KMS-11 (cell line): ENCODE measurements at regions not wholly inside any gene's neighbourhood (a gene's known extent, or its start where the extent isn't known, plus 50 kb on each side); places are given as distances from the start of the nearest gene placed in this dataset.

Source experiments
- H2AFZ ChIP-seq: fragments of 200-600 bp; sonication (generic); 2 replicates; pipeline ENCODE4 v1.6.1; 2016; ENCODE audit warnings: antibody characterized with exemption, mixed run types, low read depth
- H3K27ac ChIP-seq: fragments of 200-600 bp; sonication (generic); 2 replicates; pipeline ENCODE4 v1.6.1; 2016; ENCODE audit warnings: mild to moderate bottlenecking, mixed run types
- H3K27me3 ChIP-seq: fragments of 200-600 bp; sonication (generic); 2 replicates; pipeline ENCODE4 v1.6.1; 2017; ENCODE audit warnings: mild to moderate bottlenecking, low read depth, mixed run types, moderate library complexity; ENCODE audit not compliant: insufficient read depth
- H3K36me3 ChIP-seq: fragments of 200-600 bp; sonication (generic); 2 replicates; pipeline ENCODE4 v1.6.1; 2017; ENCODE audit warnings: mild to moderate bottlenecking, mixed run types; ENCODE audit not compliant: insufficient read depth
- H3K4me1 ChIP-seq: fragments of 200-600 bp; sonication (generic); 2 replicates; pipeline ENCODE4 v1.6.1; 2016; ENCODE audit warnings: mild to moderate bottlenecking, low read depth, mixed run types; ENCODE audit not compliant: poor library complexity, severe bottlenecking
- H3K4me2 ChIP-seq: fragments of 200-600 bp; sonication (generic); 2 replicates; pipeline ENCODE4 v1.7.0; 2016; ENCODE audit warnings: mild to moderate bottlenecking, mixed run types
- H3K4me3 ChIP-seq: fragments of 200-600 bp; sonication (generic); IDR thresholded peaks from 2 replicates; pipeline ENCODE4 v1.6.1; 2017; ENCODE audit warnings: low read depth, low read length, mixed read lengths; ENCODE audit not compliant: insufficient read depth
- H3K79me2 ChIP-seq: fragments of 200-600 bp; sonication (generic); 2 replicates; pipeline ENCODE4 v1.6.1; 2016; ENCODE audit warnings: low read depth, mixed run types; ENCODE audit not compliant: insufficient read depth
- H3K9ac ChIP-seq: fragments of 200-600 bp; sonication (generic); 2 replicates; pipeline ENCODE4 v1.6.1; 2016; ENCODE audit warnings: mild to moderate bottlenecking, mixed run types
- H4K20me1 ChIP-seq: fragments of 200-600 bp; sonication (generic); 2 replicates; pipeline ENCODE4 v1.6.1; 2016; ENCODE audit warnings: mild to moderate bottlenecking, mixed run types; ENCODE audit not compliant: insufficient read depth
- CTCF ChIP-seq: fragments of 200-600 bp; sonication (generic); conservative IDR thresholded peaks from 2 replicates; pipeline ENCODE4 v1.6.1; 2017; ENCODE audit warnings: low read depth, mild to moderate bottlenecking, antibody characterized with exemption, low read length, moderate library complexity, mixed read lengths

- Histone ChIP-seq H3K27me3 (no peaks in the 10 kb centered on the region), H4K20me1 (no peaks in the 10 kb centered on the region), H3K27ac (no peak overlapping the region), H3K4me3 (no peak overlapping the region), H3K4me2 (no peak overlapping the region), H3K9ac (no peak overlapping the region), H3K79me2 (no peaks in the 10 kb centered on the region), H3K36me3 (no peaks in the 10 kb centered on the region), H2AFZ (no peak overlapping the region), H3K4me1 (no peaks in the 10 kb centered on the region)
- TF ChIP-seq CTCF, result no peak
Measured at GRCh38 chr12:124404162-124404784, 109.4 kb downstream of the RFLNA start.

- Histone ChIP-seq H3K27ac (no peak overlapping the region), H3K4me3 (no peak overlapping the region), H4K20me1 (no peaks in the 10 kb centered on the region), H3K27me3 (no peaks in the 10 kb centered on the region), H3K4me1 (no peaks in the 10 kb centered on the region), H3K79me2 (no peaks in the 10 kb centered on the region), H3K4me2 (no peak overlapping the region), H3K36me3 (no peaks in the 10 kb centered on the region), H2AFZ (no peak overlapping the region), H3K9ac (no peak overlapping the region)
- no peak for TF ChIP-seq CTCF
Measured at GRCh38 chr12:124403273-124403672, 108.4 kb downstream of the RFLNA start.

GRCh38 chr12:124402248-124403066, 107.6 kb downstream of the RFLNA start:
- TF ChIP-seq CTCF, result no peak

GRCh38 chr12:124401704-124402221, 106.9 kb downstream of the RFLNA start:
- H3K4me3 ChIP-seq, result no peak overlapping the region
- no peaks in the 10 kb centered on the region for H3K36me3 ChIP-seq
- H3K27me3 ChIP-seq, result no peaks in the 10 kb centered on the region
- H3K9ac ChIP-seq, result no peak overlapping the region
- H3K4me1 ChIP-seq, result no peaks in the 10 kb centered on the region
- H4K20me1 ChIP-seq, result no peaks in the 10 kb centered on the region
- H3K27ac ChIP-seq, result no peak overlapping the region
- no peak for TF ChIP-seq CTCF
- H3K4me2 ChIP-seq, result no peak overlapping the region
- H3K79me2 ChIP-seq, result no peaks in the 10 kb centered on the region
- H2AFZ ChIP-seq, result no peak overlapping the region

More at GRCh38 chr12:124402248-124403066, 107.6 kb downstream of the RFLNA start:
- H3K79me2 ChIP-seq, result no peaks in the 10 kb centered on the region
- H3K27me3 ChIP-seq, result no peaks in the 10 kb centered on the region
- no peak overlapping the region for H2AFZ ChIP-seq
- H3K9ac ChIP-seq, result no peak overlapping the region
- no peaks in the 10 kb centered on the region for H3K36me3 ChIP-seq
- H3K4me3 ChIP-seq, result no peak overlapping the region
- H3K4me1 ChIP-seq, result no peaks in the 10 kb centered on the region
- no peaks in the 10 kb centered on the region for H4K20me1 ChIP-seq
- H3K4me2 ChIP-seq, result no peak overlapping the region
- H3K27ac ChIP-seq, result no peak overlapping the region
